Stimulated activated CD8-positive, alpha-beta memory T cell treated with anti-CD3 and anti-CD28 coated beads, Interleukin-7, amount 100 ng/mL, for 48 hours (primary cell): ENCODE measurements at regions not wholly inside any gene's neighbourhood (a gene's known extent, or its start where the extent isn't known, plus 50 kb on each side); places are given as distances from the start of the nearest gene placed in this dataset.
"Not testable (repeated sequence)": the region's sequence is repeated elsewhere in the genome, so short reads cannot be mapped to it uniquely, and the experiment has no call there.

ENCODE experiments used
- DNase-seq, 2 donors: peaks; one replicate each; pipeline ENCODE4 v3.0.0-alpha.2; 2020; ENCODE audit warnings: low read depth in 1 of 2; ENCODE audit errors: extremely low read depth in 1 of 2

GRCh38 chr16:55015181-55015913, 84.7 kb downstream of the IRX5 start:
- DNase-seq: no peak

DNA sequence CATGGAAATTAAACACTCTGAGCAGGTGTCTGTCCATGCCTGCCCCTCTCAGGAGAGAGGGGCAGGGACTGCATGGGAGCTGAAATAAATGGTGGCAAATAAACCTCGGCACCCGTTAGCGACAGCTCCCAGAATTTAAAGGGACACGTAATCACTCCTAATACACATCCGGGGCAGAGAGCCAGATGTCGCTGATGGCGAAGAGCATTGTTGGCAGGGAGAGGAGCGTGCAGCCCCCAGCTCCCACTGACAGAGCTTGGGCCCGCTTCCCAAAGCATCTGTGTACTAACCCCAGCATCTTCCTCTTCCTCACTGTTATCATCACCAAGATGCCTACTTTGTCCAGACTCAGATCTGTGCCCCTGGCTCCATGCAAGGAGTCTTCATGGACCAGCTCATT, 85.8 kb downstream of the IRX5 start:
- DNase-seq: no peak

DNA sequence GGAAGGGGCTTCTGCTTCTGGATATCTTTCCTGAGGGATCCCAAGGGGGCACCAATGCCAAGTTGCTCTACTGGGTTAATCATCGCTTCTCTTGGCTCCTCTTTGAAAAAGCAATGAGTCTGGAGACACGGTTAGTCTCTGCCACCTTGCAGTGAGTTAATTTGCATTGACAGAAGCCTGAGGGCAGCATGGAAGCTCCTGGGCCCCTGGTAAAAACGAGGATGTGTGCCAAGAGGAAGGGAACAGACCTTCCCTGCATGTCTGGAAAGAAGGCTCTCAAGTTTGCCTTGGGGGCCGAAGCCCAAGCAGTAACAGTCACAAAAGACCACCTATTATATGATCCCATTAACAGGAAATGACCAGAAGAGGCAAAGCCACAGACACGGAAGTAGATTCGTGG, 86.7 kb downstream of the IRX5 start:
- no peak for DNase-seq

DNA sequence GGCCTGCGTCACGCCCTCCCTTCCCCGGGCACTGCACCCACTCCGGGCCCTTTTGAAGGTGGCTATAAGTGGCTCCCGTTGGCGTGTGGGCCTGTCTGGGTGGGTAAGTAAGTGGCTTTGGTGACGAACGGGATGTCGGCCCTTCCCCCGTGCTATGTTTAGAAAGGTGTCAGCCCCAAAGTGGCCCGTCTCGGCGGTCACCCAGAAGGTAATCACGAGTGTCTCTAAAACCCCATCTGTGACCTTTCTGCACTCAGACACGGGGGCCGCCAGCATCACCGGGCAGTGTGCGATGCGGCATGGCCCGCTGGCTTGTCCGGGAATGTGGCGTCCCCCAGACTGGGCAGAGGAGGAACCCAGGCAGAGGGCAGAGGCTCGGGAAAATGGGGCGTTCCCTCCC, 88.2 kb downstream of the IRX5 start:
- DNase-seq: no peak

GRCh38 chr16:55019419-55020131, 88.9 kb downstream of the IRX5 start:
- DNase-seq: no peak

DNA sequence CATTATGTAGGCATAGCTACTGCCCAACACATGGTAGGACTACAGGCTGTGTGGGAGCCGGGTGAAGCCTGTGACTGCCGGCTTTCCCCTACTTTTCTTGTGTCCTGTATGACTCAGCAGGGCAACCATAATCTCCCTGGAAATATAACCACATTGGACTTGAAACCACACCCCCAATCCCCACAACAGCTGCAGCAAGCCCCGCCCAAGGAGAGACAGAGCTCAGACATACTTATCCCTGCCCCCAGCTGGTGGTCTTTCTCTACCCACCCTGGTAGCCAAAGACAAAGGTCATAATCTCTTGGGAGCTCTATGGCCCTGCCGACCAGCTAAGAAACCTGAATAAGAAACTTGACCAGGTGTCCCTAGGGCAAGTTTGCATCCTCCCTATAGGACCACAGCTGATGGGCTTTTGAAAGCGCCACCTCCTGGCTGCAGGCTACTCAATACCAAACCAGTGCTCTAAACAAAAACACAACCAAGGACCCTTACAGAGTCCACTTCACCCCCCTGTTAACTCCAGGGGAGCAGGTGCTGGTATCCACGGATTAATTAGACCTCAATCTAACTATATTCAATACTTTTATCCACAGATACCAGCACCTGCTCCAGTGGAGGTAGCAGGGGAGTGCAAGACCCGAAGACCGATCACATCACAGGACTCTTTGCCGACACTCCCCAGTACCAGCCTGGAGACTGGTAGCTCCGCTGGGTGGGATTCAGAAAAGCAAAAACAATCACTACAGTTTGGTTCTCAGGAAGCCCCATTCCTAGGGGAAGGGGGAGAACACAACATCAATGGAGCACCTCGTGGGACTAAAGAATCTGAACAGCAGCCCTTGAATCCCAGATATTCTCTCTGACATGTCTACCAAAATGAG, 91.2 kb downstream of the IRX5 start:
- no peak for DNase-seq

- not testable (repeated sequence) for DNase-seq
Measured at GRCh38 chr16:55027260-55027659, 96.6 kb downstream of the IRX5 start.

DNA sequence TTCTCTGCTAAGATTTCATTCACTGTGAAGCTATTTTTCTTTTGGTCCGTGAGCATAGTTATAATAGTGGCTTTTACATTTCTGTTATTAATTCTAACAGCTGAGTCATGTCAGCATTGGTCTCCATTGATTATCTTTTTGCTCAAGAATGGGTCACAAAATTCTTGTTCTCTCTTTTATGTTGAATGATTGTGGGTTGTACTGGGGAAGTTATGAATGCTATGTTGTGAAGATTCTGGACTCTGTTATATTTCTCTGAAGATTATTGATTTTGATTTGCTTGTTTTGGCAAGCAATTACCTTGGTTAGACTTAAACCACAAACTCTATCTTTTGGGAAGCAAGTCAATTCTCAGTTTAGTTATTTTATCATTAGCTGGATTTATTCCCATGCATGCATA, 98.8 kb downstream of the IRX5 start:
- no peak for DNase-seq

GRCh38 chr16:55030944-55031343, 100.3 kb downstream of the IRX5 start:
- DNase-seq: no peak

DNA sequence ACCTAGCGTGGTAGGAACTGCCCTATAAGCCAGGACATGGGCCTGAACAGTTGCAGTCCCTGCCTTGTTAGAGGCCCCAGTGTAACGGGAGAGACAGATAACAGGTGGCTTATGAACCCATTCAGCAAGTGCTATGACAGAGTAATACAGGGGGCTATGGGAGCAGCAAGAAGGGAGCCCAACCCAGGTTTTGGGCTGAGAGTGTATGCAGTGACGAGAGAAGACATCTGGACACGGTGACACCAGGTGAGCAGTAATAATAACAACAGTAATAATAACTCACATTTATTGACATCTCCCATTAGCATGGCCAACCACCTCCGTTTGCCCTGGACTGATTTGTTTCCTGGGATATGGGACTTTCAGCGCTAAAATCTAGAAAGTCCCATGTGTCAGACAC, 100.8 kb downstream of the IRX5 start:
- no peak for DNase-seq

DNA sequence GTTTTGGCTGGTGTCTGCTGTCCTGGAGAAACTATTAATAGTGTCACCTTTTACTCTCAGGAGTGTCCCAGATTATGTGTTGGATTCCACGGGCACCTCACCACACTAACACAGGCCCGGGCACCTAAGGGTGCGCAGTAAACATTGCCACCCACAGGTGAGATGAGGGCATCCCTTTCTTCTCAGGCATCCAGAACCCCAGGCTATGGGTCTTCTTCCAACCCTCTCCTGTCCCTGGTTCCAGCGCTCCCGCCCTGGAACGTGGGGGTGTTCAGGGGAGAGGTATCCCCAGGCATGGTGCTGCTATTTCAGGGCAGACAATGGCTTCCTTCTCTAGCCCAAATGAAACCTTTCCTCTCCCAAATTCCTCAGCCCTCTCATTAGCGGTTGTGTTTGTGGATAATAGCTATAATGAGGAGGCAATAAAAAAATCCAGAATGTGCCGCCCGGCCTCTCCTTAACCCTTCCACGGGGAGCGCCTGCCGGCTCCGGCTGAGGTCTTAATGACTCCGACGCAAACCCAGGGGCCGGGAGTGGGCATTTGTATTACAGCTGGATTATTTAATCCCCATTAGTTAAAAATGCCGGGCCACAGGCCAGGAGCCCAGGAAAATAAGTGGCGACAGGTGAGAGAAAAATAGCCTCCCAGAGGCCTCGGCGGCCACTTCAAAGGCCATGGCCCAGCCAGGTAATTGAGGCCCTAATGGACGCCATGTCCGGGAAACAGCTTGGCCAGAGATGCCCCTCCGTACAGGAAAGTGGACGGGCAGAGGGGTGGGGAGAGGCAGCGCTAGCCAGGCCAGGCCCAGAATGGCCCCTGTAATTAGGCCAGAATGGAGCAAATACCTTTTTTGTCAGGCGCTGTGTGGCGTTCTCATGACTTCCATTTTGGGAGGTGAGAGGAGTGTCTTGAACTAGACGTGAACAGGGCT, 102.8 kb downstream of the IRX5 start:
- DNase-seq: no peak

DNA sequence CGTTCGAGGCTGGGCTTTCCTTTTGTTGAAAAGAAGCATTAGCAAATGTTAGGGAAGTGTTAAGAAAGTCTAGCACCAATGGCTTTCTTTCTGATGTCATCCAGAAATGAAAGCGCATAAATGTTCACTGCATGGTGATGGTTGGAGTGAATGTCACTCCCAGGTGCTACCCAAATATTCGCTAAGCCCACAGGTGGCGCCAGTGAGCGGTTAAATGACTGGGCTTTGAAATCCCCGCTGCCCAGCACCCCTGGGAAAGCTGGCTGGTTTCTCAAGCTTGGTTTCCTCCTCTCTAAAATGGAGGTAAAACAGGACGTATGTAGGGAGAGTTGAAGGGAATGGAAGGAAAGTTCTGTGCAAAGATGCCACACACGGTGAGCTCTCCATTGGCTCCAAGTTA, 104.4 kb downstream of the IRX5 start:
- peak in 1 of 2 donors; percentile 10 for DNase-seq

DNA sequence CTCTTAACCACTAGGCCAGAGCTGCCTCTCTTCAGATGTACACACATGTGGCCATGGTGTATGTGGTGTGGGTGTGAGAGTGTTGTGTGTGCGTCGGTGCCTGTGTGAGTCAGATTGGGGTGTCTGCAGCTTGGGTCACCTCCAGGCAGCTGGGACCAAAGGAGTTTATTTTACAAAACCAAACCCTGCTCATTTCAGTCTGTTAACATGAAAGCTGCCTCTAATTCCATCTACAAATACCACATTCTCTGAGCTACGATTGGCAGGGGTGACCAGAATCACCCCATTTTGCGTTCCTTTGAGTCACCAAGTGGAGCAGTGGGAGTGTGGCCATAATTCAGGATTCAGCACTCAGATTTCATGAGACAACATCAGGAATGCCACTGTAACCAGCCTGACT, 105.3 kb downstream of the IRX5 start:
- DNase-seq: no peak

DNA sequence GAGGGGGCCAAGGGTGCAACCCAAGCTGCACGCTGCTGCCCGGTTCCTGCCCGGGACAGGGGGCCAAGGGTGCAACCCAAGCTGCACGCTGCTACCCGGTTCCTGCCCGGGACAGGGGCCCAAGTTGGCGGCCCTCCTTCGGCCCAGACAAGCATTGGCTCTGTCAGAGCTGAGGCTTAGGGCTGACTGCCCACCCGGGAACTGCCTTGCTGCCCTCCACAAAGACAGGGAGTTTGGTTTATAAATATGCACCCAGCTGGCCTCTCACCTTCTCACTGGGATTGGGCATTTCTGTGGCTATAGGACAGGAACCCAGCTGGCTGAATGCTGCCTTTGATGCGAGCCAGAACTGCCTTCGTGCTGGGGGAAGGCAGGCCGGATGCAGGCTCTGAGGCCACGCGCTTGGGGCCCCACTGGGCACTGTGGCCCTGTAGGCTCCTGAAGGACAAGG, 105.7 kb downstream of the IRX5 start:
- DNase-seq: no peak

- no peak for DNase-seq
Measured at GRCh38 chr16:55037046-55037445, 106.4 kb downstream of the IRX5 start.

- DNase-seq: no peak
Measured at GRCh38 chr16:55037966-55038365, 107.3 kb downstream of the IRX5 start.

- DNase-seq: no peak
Measured at GRCh38 chr16:55039042-55039441, 108.4 kb downstream of the IRX5 start.

- no peak for DNase-seq
Measured at GRCh38 chr16:55039511-55039910, 108.8 kb downstream of the IRX5 start.

- DNase-seq: no peak
Measured at GRCh38 chr16:55039931-55040330, 109.3 kb downstream of the IRX5 start.

DNA sequence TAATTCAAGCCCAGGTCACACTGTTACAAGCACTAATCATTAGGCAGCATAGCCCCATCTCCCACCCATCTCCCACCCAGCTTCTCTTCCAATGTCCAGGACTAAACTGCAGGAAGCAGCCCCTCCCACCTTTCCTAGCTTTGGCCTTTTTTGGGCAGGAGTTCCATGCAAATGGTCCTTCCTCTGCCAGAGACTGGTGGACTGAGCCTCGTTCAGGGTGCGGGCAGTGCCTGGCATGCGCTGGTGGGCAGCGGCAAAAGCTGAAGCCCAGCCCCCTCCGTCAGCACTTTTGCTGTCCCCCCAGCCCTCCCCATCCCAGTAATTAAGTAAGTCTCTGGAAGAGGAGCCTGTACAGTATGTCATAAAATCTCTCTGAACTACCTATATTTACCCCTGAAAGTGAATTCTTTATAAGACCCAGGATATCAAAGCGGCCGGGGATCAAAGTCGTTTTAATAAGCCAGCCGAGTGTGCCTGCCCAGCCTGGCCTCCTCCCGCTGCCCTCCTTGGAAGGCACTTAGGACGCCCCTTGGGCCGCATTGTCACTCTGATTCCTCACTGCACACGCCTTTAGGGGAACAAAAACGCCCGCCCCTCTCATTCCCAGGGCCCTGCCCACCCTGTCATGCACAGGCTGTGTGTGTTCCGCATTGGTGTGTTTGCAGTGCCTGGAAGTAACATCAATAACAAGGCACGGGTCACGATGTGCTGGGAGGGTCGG, 109.9 kb downstream of the IRX5 start:
- DNase-seq: no peak
